HG03571 (cell line): ENCODE measurements at regions not wholly inside any gene's neighbourhood (a gene's known extent, or its start where the extent isn't known, plus 50 kb on each side); places are given as distances from the start of the nearest gene placed in this dataset.

Experiments used
- ATAC-seq: cut with Tn5 transposase; IDR thresholded peaks from one replicate; pipeline ENCODE4 v1.9.1; 2021; ENCODE audit not compliant: unreplicated experiment

GRCh38 chr17:69943058-69943457 lies 132.0 kb upstream of the KCNJ16 start:
- no peak for ATAC-seq

- no peak for ATAC-seq
These were observed 130.6 kb upstream of the KCNJ16 start for GRCh38 chr17:69944406-69944805.

GRCh38 chr17:69945698-69946185 lies 129.3 kb upstream of the KCNJ16 start:
- no peak for ATAC-seq

GRCh38 chr17:69947027-69947759 lies 127.8 kb upstream of the KCNJ16 start:
- no peak for ATAC-seq

GRCh38 chr17:69948406-69948805 lies 126.6 kb upstream of the KCNJ16 start:
- no peak for ATAC-seq

- no peak for ATAC-seq
These were observed 125.5 kb upstream of the KCNJ16 start for GRCh38 chr17:69949496-69949895.

- no peak for ATAC-seq
These were observed 124.9 kb upstream of the KCNJ16 start for GRCh38 chr17:69949973-69950695.

GRCh38 chr17:69950701-69951418 lies 124.2 kb upstream of the KCNJ16 start:
- no peak for ATAC-seq

GRCh38 chr17:69954241-69954925 lies 120.6 kb upstream of the KCNJ16 start:
- no peak for ATAC-seq

GRCh38 chr17:69958063-69958462 lies 117.0 kb upstream of the KCNJ16 start:
- ATAC-seq, result no peak

- ATAC-seq, result no peak
These were observed 115.7 kb upstream of the KCNJ16 start for GRCh38 chr17:69959283-69959682.

- no peak for ATAC-seq
These were observed 114.3 kb upstream of the KCNJ16 start for GRCh38 chr17:69960755-69961154.

GRCh38 chr17:69961501-69962145 lies 113.4 kb upstream of the KCNJ16 start:
- ATAC-seq, result no peak

- no peak for ATAC-seq
These were observed 112.5 kb upstream of the KCNJ16 start for GRCh38 chr17:69962436-69962995.

- no peak for ATAC-seq
These were observed 107.1 kb upstream of the KCNJ16 start for GRCh38 chr17:69967910-69968411.

GRCh38 chr17:69969897-69970296 lies 105.1 kb upstream of the KCNJ16 start:
- ATAC-seq, result no peak

- no peak for ATAC-seq
These were observed 102.8 kb upstream of the KCNJ16 start for GRCh38 chr17:69972251-69972650.

GRCh38 chr17:69975808-69976207 lies 99.2 kb upstream of the KCNJ16 start:
- ATAC-seq, result no peak

- ATAC-seq, result no peak
These were observed 96.9 kb upstream of the KCNJ16 start for GRCh38 chr17:69978056-69978646.

- no peak for ATAC-seq
These were observed 93.6 kb upstream of the KCNJ16 start for GRCh38 chr17:69981441-69981840.
